K562 (cell line): ENCODE measurements at regions not wholly inside any gene's neighbourhood (a gene's known extent, or its start where the extent isn't known, plus 50 kb on each side); places are given as distances from the start of the nearest gene placed in this dataset.

Experiments
- ATAC-seq: fragments of 200-7000 bp; cut with Tn5 transposase; 3 replicates; pipeline ENCODE4 v1.9.1; 2020; ENCODE audit warnings: moderate library complexity
- BruUV-seq: library from RNA; stranded (reverse); fragments of 400-500 nt; replicated peaks from 2 replicates; lab custom pipeline; 2021; lab: Mats Ljungman, UMichigan
- CTCF ChIA-PET: fragments of 300-600 bp; formaldehyde crosslinking; extraction: SDS; loops from one replicate; lab custom pipeline; 2021; ENCODE audit warnings: low intra/inter-chr PET ratio; lab: Yijun Ruan, JAX
- POLR2A ChIA-PET: fragments of 300-600, 350-650 bp; sonication (Branson Sonifier 250); formaldehyde crosslinking; extraction: SDS; loops from one replicate; lab custom pipeline; 2021; ENCODE audit warnings: antibody characterized with exemption, inconsistent platforms; lab: Yijun Ruan, JAX
- DNase-seq, 4 experiments: peaks; one replicate each; pipeline versions ENCODE4 v3.0.0 to v3.0.0-alpha.2; 2011 to 2018; ENCODE audit warnings: low spot score in 3 of 4, mixed read lengths in 3 of 4; ENCODE audit errors: extremely low read depth in 1 of 4
- FAIRE-seq: peaks from 2 replicates; lab custom pipeline; 2011; peaks lifted over from hg19 to GRCh38; lab: Jason Lieb, UNC
- H2AFZ ChIP-seq: 2 replicates; pipeline ENCODE4 v1.6.0; 2011; ENCODE audit warnings: low read depth, low read length, control low read depth, inconsistent platforms
- H3K27ac ChIP-seq: fragments of 200-600 bp; 3 replicates; pipeline ENCODE4 v1.8.0; 2011; ENCODE audit warnings: low read depth, mild to moderate bottlenecking, control low read depth, inconsistent platforms, low read length, moderate library complexity, mixed read lengths; ENCODE audit errors: extremely low read depth
- H3K27me3 ChIP-seq, 2 experiments: fragments of 300-600 bp in 1 of 2; 2 replicates in 1 of 2; 3 replicates in 1 of 2; pipeline versions ENCODE4 v1.6.0 to v1.8.0; 2011; ENCODE audit warnings: inconsistent platforms in 2 of 2, low read length in 2 of 2, mild to moderate bottlenecking in 1 of 2, mixed read lengths in 1 of 2, moderate library complexity in 1 of 2; ENCODE audit not compliant: control insufficient read depth in 2 of 2, insufficient read depth in 2 of 2
- H3K36me3 ChIP-seq: fragments of 300-600 bp; 3 replicates; pipeline ENCODE4 v1.8.0; 2011; ENCODE audit warnings: mild to moderate bottlenecking, low read length, inconsistent platforms; ENCODE audit not compliant: control insufficient read depth, insufficient read depth
- H3K4me1 ChIP-seq, 2 experiments: fragments of 200-600 bp in 1 of 2; replicated peaks in 1 of 2; 2 replicates in 1 of 2; 3 replicates in 1 of 2; pipeline versions ENCODE4 v1.5.1 to v1.8.0; 2011; ENCODE audit warnings: inconsistent platforms in 2 of 2, low read length in 2 of 2, mild to moderate bottlenecking in 1 of 2, mixed read lengths in 1 of 2, moderate library complexity in 1 of 2; ENCODE audit not compliant: control insufficient read depth in 2 of 2, insufficient read depth in 2 of 2
- H3K4me2 ChIP-seq: 2 replicates; pipeline ENCODE4 v1.6.1; 2011; ENCODE audit warnings: low read length, control low read depth, inconsistent platforms, mixed read lengths; ENCODE audit not compliant: insufficient read depth
- H3K4me3 ChIP-seq: fragments of 200-600 bp; sonication (generic), shearing (Covaris generic); 2 replicates; pipeline ENCODE4 v1.5.1; 2016; ENCODE audit warnings: control low read depth, inconsistent platforms
- H3K79me2 ChIP-seq: fragments of 200-600 bp; 3 replicates; pipeline ENCODE4 v1.8.0; 2011; ENCODE audit warnings: low read length, inconsistent platforms; ENCODE audit not compliant: control insufficient read depth, insufficient read depth
- H3K9ac ChIP-seq, 2 experiments: 2 replicates each; pipeline versions ENCODE4 v1.6.0 to v1.6.1; 2011; ENCODE audit warnings: low read depth in 2 of 2, low read length in 2 of 2, control low read depth in 1 of 2, inconsistent platforms in 1 of 2, mild to moderate bottlenecking in 1 of 2, mixed read lengths in 1 of 2; ENCODE audit not compliant: insufficient read depth in 1 of 2
- H3K9me1 ChIP-seq: one replicate; pipeline ENCODE4 v1.6.0; 2011; ENCODE audit warnings: inconsistent platforms, mild to moderate bottlenecking, low read length, moderate library complexity; ENCODE audit not compliant: control insufficient read depth, insufficient read depth
- H3K9me3 ChIP-seq: replicated peaks from 2 replicates; pipeline ENCODE4 v1.5.1; 2011; ENCODE audit warnings: low read depth, low read length, inconsistent platforms; ENCODE audit not compliant: control insufficient read depth, insufficient read depth
- H4K20me1 ChIP-seq: replicated peaks from 2 replicates; pipeline ENCODE4 v1.6.1; 2011; ENCODE audit warnings: low read length, inconsistent platforms, mixed read lengths; ENCODE audit not compliant: control insufficient read depth, insufficient read depth
- CBX2 ChIP-seq: fragments of 200-600 bp; sonication (generic); IDR thresholded peaks from one replicate; pipeline ENCODE4 v1.6.1; 2012; ENCODE audit warnings: mild to moderate bottlenecking, low read length, inconsistent platforms; ENCODE audit not compliant: insufficient read depth, poor library complexity, severe bottlenecking
- DACH1 ChIP-seq: fragments of 450-650 bp; IDR thresholded peaks from 2 replicates; pipeline ENCODE4 v1.6.1; 2018; ENCODE audit not compliant: partially characterized antibody
- FOXM1 ChIP-seq, 2 experiments: fragments of 450-650 bp in 1 of 2; sonication (generic) in 1 of 2; formaldehyde crosslinking in 1 of 2; IDR thresholded peaks; 2 replicates each; pipeline versions ENCODE4 v1.6.1 to v1.9.0; 2017 to 2022; ENCODE audit warnings: low read depth in 2 of 2, mild to moderate bottlenecking in 2 of 2, missing genetic modification reagents in 1 of 2, moderate library complexity in 1 of 2
- GATA2 ChIP-seq: sonication (generic); formaldehyde crosslinking; IDR thresholded peaks from 2 replicates; pipeline ENCODE4 v1.4.0; 2020; ENCODE audit warnings: mild to moderate bottlenecking, missing genetic modification reagents
- HDAC6 ChIP-seq: IDR thresholded peaks from 2 replicates; pipeline ENCODE4 v1.6.1; 2012; ENCODE audit warnings: low read depth, mild to moderate bottlenecking, control low read depth, inconsistent platforms, low read length, moderate library complexity
- MYNN ChIP-seq, 2 experiments: sonication (generic); formaldehyde crosslinking in 1 of 2; IDR thresholded peaks; 2 replicates each; pipeline versions ENCODE4 v1.5.0 to v1.6.1; 2016 to 2020; ENCODE audit warnings: antibody characterized with exemption in 1 of 2, missing genetic modification reagents in 1 of 2
- NCOA1 ChIP-seq: fragments of 450-650 bp; IDR thresholded peaks from 2 replicates; pipeline ENCODE4 v1.6.1; 2016; ENCODE audit warnings: low read depth
- PCBP2 ChIP-seq: fragments of 200-400 bp; formaldehyde crosslinking; IDR thresholded peaks from 2 replicates; pipeline ENCODE4 v1.6.1; 2018; ENCODE audit warnings: low read length, low read depth, mild to moderate bottlenecking, moderate library complexity; ENCODE audit not compliant: poor library complexity, severe bottlenecking
- PREB ChIP-seq: sonication (generic); formaldehyde crosslinking; IDR thresholded peaks from 2 replicates; pipeline ENCODE4 v1.8.1; 2023; ENCODE audit warnings: mild to moderate bottlenecking, missing genetic modification reagents
- SIX5 ChIP-seq, 2 experiments: IDR thresholded peaks; 2 replicates each; pipeline ENCODE4 v1.6.1; 2011; ENCODE audit warnings: low read length in 2 of 2, borderline replicate concordance in 1 of 2, low read depth in 1 of 2, mild to moderate bottlenecking in 1 of 2, moderate library complexity in 1 of 2; ENCODE audit not compliant: insufficient read depth in 1 of 2
- TARDBP ChIP-seq: fragments of 450-650 bp; IDR thresholded peaks from 2 replicates; pipeline ENCODE4 v1.6.1; 2016
- ZNF175 ChIP-seq: fragments of 200-800 bp; sonication (Bioruptor generic); IDR thresholded peaks from 2 replicates; pipeline ENCODE4 v1.6.1; 2016; ENCODE audit warnings: low read depth, mild to moderate bottlenecking, missing genetic modification characterization, missing compliant biosample characterization
- ZNF551 ChIP-seq: fragments of 250-450 bp; sonication (Bioruptor Pico); IDR thresholded peaks from 2 replicates; pipeline ENCODE4 v1.5.0; 2021; ENCODE audit warnings: mild to moderate bottlenecking, moderate library complexity
- ZNF695 ChIP-seq: fragments of 450-650 bp; formaldehyde crosslinking; IDR thresholded peaks from 2 replicates; pipeline ENCODE4 v1.4.0; 2020; ENCODE audit warnings: mild to moderate bottlenecking, moderate library complexity
- ZNF76 ChIP-seq: fragments of 250-450 bp; sonication (Bioruptor Pico); IDR thresholded peaks from 2 replicates; pipeline ENCODE4 v1.4.0; 2020; ENCODE audit warnings: mild to moderate bottlenecking, moderate library complexity, borderline replicate concordance
- WGBS: fragments of 100-300 bp; shearing (Covaris generic); methylation state at CpG from one replicate; pipeline ENCODE4 v1.1.6; 2016; ENCODE audit warnings: low coverage, mixed read lengths; ENCODE audit not compliant: insufficient coverage; ENCODE audit errors: missing lambda C conversion rate; 5-methylcytosine and 5-hydroxymethylcytosine counted together
- in situ Hi-C: fragments of 300-500 bp; cut with MboI; formaldehyde crosslinking; loops from 4 replicates; pipeline ENCODE4 v1.15.0; 2018; ENCODE audit warnings: inconsistent platforms, mixed read lengths
- intact Hi-C: fragments of 100-400 bp; cut with micrococcal nuclease; formaldehyde crosslinking; loops from 2 replicates; pipeline ENCODE4 v1.14.2; 2022
- TF ChIP-seq, protein P1 (sequence below), 2 experiments: fragments of 450-650 bp; IDR thresholded peaks; 2 replicates each; pipeline ENCODE4 v1.6.1; 2018; ENCODE audit warnings: mild to moderate bottlenecking in 2 of 2, low read depth in 1 of 2; ENCODE audit not compliant: partially characterized antibody in 2 of 2

GRCh38 chr5:61659221-61659696 lies 327.2 kb downstream of the ZSWIM6 start (continued):
- TF ChIP-seq MYNN (IDR thresholded peaks at IDR 0.05), result no peak
- TF ChIP-seq MYNN (CRISPR knock-in tag; IDR thresholded peaks at IDR 0.05), result no peak
- no peak for TF ChIP-seq PREB (CRISPR knock-in tag)
- no peak for TF ChIP-seq SIX5 (IDR thresholded peaks at IDR 0.05; ENCODE audit: borderline replicate concordance in 1 of 2, insufficient read depth in 1 of 2, low read depth in 1 of 2, low read length in 2 of 2)
- no peak for TF ChIP-seq PCBP2
- TF ChIP-seq CBX2, result no peak
- TF ChIP-seq ZNF551, result no peak
- TF ChIP-seq, all 486 proteins: peak for 4

DNA sequence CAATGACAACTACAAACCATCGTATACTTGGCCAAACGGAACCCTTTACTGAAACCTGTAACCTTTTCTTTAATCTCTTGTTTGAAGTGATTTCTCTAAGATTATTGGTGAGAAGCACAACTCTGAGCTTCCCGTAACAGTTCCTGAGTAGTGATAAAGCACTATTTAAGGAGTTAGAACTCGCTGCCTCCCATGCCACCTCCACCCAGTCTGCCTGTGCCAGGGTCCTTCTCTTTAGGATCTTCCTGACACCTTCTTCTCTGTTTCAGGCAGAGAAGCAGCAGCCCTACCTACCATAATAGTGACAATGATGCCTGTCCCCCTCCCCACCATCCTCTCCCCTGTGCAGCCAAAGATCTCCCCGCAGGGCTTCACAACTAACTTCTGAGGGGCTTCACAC lies 330.6 kb downstream of the ZSWIM6 start:
- Histone ChIP-seq H3K36me3 (no peaks in the 10 kb centered on the region), H3K9me1 (no peaks in the 10 kb centered on the region), H3K4me2 (no peak overlapping the region), H3K4me3 (no peak overlapping the region), H2AFZ (no peak overlapping the region), H3K4me1 (no peaks in the 10 kb centered on the region), H3K27ac (no peak overlapping the region), H3K9ac (no peak overlapping the region), H3K27me3 (peaks cover 0 to 20% of the 10 kb centered on the region in 2 experiments; a peak in 3 of 5 replicates), H3K9me3 (no peaks in the 10 kb centered on the region), H4K20me1 (no peaks in the 10 kb centered on the region), H3K79me2 (no peaks in the 10 kb centered on the region)
- FAIRE-seq, result no peak
- TF ChIP-seq GATA2 (CRISPR knock-in tag), result no peak
- no peak for TF ChIP-seq NCOA1
- TF ChIP-seq FOXM1 (IDR thresholded peaks at IDR 0.05; ENCODE audit: low read depth), result no peak
- TF ChIP-seq FOXM1 (CRISPR knock-in tag; IDR thresholded peaks at IDR 0.05; ENCODE audit: low read depth), result no peak
- no peak for TF ChIP-seq DACH1
- TF ChIP-seq ZNF76 (CRISPR knock-in tag), result no peak
- TF ChIP-seq ZNF695 (CRISPR knock-in tag), result no peak
- no peak for TF ChIP-seq TARDBP
- TF ChIP-seq HDAC6, result no peak
- TF ChIP-seq, protein P1, sequence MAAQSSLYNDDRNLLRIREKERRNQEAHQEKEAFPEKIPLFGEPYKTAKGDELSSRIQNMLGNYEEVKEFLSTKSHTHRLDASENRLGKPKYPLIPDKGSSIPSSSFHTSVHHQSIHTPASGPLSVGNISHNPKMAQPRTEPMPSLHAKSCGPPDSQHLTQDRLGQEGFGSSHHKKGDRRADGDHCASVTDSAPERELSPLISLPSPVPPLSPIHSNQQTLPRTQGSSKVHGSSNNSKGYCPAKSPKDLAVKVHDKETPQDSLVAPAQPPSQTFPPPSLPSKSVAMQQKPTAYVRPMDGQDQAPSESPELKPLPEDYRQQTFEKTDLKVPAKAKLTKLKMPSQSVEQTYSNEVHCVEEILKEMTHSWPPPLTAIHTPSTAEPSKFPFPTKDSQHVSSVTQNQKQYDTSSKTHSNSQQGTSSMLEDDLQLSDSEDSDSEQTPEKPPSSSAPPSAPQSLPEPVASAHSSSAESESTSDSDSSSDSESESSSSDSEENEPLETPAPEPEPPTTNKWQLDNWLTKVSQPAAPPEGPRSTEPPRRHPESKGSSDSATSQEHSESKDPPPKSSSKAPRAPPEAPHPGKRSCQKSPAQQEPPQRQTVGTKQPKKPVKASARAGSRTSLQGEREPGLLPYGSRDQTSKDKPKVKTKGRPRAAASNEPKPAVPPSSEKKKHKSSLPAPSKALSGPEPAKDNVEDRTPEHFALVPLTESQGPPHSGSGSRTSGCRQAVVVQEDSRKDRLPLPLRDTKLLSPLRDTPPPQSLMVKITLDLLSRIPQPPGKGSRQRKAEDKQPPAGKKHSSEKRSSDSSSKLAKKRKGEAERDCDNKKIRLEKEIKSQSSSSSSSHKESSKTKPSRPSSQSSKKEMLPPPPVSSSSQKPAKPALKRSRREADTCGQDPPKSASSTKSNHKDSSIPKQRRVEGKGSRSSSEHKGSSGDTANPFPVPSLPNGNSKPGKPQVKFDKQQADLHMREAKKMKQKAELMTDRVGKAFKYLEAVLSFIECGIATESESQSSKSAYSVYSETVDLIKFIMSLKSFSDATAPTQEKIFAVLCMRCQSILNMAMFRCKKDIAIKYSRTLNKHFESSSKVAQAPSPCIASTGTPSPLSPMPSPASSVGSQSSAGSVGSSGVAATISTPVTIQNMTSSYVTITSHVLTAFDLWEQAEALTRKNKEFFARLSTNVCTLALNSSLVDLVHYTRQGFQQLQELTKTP (IDR thresholded peaks at IDR 0.05; ENCODE audit: low read depth in 1 of 2, partially characterized antibody in 2 of 2), result no peak
- no peak for TF ChIP-seq ZNF175 (CRISPR knock-in tag)
- in situ Hi-C loops (no loop called here), intact Hi-C loops (no loop called here)
- ChIA-PET POLR2A (no interaction called here), CTCF (no interaction called here)
- 1% methylated on average over 5 of the region's 5 CpGs for WGBS
- BruUV-seq, result no TSS peak
- ATAC-seq, result no peak
- no peak for DNase-seq
